Fibroblast of peridontal ligament (primary cell): ENCODE measurements at regions not wholly inside any gene's neighbourhood (a gene's known extent, or its start where the extent isn't known, plus 50 kb on each side); places are given as distances from the start of the nearest gene placed in this dataset.
"Not testable (repeated sequence)": the region's sequence is repeated elsewhere in the genome, so short reads cannot be mapped to it uniquely, and the experiment has no call there.

Experiments used
- DNase-seq: peaks from one replicate; pipeline ENCODE4 v3.0.0-alpha.2; 2010; ENCODE audit errors: extremely low read depth

DNA sequence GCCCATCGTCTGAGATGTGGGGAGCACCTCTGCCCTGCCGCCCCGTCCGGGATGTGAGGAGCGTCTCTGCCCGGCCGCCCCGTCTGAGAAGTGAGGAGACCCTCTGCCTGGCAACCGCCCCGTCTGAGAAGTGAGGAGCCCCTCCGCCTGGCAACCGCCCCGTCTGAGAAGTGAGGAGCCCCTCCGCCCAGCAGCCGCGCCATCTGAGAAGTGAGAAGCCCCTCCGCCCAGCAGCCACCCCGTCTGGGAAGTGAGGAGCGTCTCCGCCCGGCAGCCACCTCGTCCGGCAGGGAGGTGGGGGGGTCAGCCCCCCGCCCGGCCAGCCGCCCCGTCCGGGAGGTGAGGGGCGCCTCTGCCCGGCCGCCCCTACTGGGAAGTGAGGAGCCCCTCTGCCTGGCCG, 267.2 kb downstream of the MEF2C start:
- not testable (repeated sequence) for DNase-seq

- no peak for DNase-seq
Measured at GRCh38 chr5:88613051-88613450, 269.9 kb downstream of the MEF2C start.

GRCh38 chr5:88610586-88610985, 272.4 kb downstream of the MEF2C start:
- DNase-seq = no peak

DNA sequence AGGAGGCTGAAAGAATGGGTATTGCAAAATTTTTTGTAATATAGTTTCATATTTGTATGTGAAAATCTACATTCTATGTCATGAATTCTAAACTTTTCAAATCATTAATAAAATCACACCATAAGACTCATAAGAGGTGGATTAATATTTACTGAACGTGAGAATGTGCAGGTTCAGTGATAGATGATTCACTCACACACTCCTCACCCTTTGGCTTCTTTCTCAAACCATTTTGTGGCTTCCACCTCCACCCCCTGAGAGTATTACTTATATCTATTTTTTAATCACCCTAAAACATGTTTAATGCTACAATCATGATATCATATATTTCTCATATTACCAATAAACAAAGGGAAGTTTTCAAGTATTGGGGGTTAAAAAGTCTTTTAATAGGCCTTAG, 275.5 kb downstream of the MEF2C start:
- DNase-seq = no peak

GRCh38 chr5:88606626-88607025, 276.4 kb downstream of the MEF2C start:
- no peak for DNase-seq

GRCh38 chr5:88606173-88606572, 276.8 kb downstream of the MEF2C start:
- DNase-seq = no peak

DNA sequence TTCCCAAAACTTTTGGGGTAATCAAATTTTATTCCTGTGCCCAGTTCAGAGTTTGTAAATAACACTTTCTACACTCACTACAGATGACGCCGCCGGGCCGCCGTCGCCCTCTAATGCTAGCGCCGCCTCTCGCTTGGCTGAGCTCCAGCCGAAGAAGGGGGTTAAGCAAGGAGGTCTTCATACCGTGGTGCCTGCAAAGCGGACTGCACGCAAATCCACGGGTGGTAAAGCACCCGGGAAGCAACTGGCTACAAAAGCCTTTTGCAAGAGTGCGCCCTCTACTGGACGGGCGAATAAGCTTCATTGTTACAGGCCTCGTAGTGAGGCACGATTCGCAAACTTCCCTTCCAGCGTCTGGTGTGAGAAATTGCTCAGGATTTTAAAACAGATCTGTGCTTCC, 280.4 kb downstream of the MEF2C start:
- DNase-seq = no peak

GRCh38 chr5:88594441-88594840, 288.5 kb downstream of the MEF2C start:
- no peak for DNase-seq

DNA sequence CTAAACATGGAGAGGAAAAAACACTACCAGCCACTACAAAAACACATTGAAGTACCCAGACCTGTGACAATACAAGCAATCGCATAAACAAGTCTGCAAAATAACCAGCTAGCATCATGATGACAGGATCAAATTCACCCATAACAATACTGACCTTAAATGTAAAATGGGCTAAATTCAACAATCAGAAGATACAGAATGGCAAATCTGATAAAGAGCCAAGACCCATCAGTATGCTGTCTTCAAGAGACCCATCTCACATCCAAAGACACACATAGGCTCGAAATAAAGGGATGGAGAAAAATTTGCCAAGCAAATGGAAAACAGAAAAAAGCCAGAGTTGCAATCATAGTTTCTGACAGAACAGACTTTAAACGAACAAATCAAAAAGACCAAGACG, 294.4 kb downstream of the MEF2C start:
- no peak for DNase-seq

DNA sequence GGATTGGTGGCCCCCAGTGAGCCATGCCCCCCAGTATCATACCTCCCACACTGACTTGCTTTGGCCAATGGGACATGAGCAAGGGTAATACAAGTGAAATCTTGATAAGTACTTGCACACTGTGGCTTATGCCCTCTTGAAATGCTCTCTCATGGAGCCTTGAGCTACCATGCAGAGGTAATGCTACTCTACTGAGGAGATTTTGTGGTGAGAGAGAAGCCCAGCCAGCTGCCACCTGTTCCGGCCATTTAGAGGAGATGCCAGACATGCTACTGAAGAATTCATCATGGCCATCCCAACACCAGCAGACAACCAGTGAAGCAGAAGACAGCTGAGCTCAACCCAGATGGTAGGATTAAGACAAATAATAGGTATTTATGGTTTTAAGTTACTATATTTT, 299.5 kb downstream of the MEF2C start:
- DNase-seq = no peak

DNA sequence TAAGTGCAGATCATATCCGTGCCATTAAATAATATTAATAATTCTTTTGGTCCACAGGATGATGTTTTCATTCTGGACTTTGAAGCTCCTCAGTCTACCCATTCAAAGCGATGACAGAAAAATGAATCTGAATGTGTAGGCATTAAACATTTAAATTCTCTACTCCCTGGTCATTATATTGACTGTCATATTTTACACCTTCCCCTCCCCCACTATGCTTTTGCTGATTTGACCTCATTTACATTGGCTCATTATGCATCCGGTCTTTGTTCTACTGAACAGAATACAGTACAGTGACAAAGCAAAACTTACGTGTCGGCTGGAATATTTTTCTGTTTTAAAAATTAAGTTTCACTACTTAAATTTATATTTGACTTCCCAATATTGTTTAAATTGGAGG, 289.7 kb upstream of the TMEM161B start:
- DNase-seq = no peak

DNA sequence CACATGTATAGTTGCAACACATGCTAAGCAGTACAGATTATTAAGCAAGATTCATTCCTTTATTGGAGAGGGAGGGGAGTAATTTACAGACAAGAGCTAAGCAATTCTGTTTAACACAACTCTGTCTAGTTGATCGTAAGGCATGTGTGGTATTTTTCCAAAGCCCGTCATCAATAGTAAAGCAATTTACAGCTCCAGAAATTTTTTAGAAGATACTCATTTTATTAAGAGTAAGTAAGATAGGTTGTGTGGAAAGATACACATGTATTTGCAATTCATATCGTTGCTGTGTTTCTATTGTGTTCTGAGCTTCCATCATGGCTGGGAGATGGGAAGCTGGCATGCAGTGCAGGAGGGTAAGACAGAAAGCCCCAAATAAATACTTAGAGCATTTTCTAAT, 289.2 kb upstream of the TMEM161B start:
- DNase-seq = no peak

GRCh38 chr5:88557131-88557530, 288.5 kb upstream of the TMEM161B start:
- DNase-seq = no peak

- no peak for DNase-seq
Measured at GRCh38 chr5:88556406-88556805, 287.8 kb upstream of the TMEM161B start.

GRCh38 chr5:88555674-88556073, 287.0 kb upstream of the TMEM161B start:
- no peak for DNase-seq

DNA sequence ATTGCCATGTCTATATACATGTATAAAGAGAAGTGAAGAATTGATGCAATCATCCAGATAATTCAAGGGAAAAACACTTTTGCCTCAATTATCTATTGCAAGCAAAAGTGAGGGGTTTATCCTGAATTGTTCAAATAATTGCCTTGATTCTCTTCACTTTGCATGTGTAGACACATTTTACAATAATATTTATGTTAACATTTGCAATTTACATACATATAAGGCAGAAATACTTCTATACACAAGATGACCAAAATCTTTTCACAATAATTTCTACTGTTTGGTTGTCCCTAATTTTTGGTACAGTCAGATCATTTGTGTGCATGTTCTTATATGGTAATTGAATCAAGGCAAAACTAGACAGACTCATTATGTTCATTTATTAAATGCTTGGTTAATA, 285.3 kb upstream of the TMEM161B start:
- no peak for DNase-seq

DNA sequence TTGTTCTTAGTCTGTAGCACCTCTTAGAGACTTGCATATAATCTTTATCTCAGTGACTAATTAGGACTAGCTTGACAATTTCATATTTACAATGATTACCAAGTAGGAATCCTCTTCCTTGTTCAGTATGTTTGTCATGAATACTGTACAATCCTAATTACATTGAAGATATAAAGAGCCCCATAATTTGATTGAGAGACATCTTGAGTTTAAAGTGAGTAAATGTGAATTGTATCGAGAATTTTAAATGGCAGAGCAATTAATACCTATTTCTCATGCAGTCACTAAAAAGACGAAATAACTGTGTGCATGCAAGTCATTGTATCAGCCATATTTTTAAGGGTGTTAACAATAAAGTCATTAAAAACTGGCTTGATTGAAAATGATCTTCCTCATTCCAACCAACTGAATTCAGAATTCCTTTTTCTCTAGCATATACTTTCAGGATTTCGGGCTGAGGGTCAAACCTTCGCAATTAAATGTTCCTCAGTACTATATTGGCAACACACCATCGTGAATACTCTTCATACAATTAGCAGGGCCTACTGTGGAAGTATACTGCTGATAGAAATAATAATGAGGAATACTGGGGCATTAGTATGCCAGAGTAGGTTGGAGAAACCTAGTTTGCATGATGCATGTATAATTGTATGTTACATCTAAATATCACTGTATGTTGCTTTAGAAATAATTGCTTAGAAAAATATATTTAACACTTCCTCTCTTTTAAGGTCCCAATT, 284.7 kb upstream of the TMEM161B start:
- DNase-seq = no peak

- no peak for DNase-seq
Measured at GRCh38 chr5:88552426-88552825, 283.8 kb upstream of the TMEM161B start.

- no peak for DNase-seq
Measured at GRCh38 chr5:88551724-88552345, 283.2 kb upstream of the TMEM161B start.

DNA sequence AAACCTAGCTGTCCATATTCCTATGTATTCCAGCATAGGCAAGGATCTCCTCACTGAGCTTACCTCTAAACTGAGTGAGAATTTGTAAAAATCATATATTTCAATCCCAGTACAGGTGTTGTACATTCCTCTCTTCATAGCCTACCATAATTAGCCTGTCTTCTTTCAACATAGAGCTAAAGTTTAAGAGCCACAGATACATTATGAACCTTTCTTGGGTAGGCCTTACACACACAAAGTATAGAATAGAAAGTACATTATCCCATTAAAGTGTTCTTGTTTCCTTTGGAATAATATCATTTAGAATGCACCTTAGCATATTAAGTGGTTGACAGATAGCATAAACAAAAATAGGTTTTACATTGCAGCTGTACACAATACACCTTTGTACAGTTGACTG, 282.1 kb upstream of the TMEM161B start:
- DNase-seq = no peak

DNA sequence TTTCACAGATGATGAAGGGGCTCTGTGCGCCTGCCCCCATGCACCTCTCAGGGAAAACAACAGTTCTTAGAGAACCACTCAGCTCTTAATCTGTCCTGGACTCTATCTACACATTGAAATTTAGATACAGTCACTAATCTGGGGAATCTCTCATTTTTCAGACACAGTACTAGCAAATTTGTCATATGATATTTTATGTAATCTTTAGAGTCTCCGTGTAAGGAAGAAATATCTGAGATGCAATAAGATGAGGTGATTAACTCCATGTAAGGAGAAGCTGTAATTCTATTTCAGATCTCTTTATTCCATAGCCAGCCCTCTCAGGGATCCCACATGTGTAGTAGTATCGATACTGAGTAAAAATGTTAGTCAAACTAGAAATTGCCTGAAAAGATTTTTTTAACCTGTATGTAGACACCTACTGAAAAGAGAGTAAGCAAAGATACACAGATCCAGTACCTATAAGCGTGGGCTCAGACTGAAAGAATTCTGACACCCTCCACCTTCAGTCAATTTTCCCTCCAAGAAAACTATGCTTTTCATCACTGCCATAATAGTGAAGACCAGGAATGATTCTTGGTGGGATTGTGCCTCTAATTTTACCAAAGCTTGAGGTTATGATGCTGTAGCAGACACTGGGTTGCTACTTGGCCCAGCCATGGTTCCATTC, 279.6 kb upstream of the TMEM161B start:
- DNase-seq = no peak

- DNase-seq = no peak
Measured at GRCh38 chr5:88545338-88545737, 276.7 kb upstream of the TMEM161B start.

DNA sequence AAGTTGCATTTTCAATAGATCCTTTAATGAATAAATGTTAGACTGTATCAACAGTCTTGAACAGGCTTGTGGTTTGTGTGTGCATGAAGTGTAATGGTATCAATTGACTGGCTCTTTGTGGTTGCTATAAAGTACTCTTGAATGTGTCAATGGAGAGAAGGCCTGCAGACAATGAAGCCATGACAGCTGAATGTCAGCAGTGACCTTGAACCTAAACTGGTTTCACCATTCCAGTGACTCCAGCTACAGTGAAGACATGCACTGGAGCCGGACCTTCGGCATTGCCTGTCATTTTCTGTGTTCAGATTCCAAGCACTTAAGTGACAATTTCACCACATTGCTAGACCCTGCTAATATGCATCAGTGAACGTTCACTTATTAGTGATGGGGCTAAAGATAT, 276.0 kb upstream of the TMEM161B start:
- DNase-seq = no peak
